ENCODE measurements at regions not wholly inside any gene's neighbourhood (a gene's known extent, or its start where the extent isn't known, plus 50 kb on each side); places are given as distances from the start of the nearest gene placed in this dataset.

GRCh38 chr5:159525117-159525516 is 194.8 kb upstream of the IL12B start:
- no peak for DNase-seq
- 30 to 34% methylated on average over 4 of the region's 4 CpGs for WGBS, 2 experiments (ENCODE audit: low coverage in 1 of 2, low lambda C conversion rate in 2 of 2, missing lambda C conversion rate in 2 of 2)
- Histone ChIP-seq H3K36me3 (ENCODE audit: low read depth) (no peaks in the 10 kb centered on the region), H3F3A (ENCODE audit: insufficient read depth) (no peaks in the 10 kb centered on the region), H4K20me1 (ENCODE audit: insufficient read depth) (no peaks in the 10 kb centered on the region), H3K9me2 (ENCODE audit: insufficient read depth) (no peaks in the 10 kb centered on the region), H3K4me2 (ENCODE audit: unreplicated experiment) (no peak overlapping the region), H3K9ac (no peak overlapping the region), H2AFZ (no peak overlapping the region), H3K9me3 (ENCODE audit: low read depth) (no peaks in the 10 kb centered on the region), H3K27ac (no peak overlapping the region), H3K4me3 (no peak overlapping the region), H3K27me3 (replicated peaks; ENCODE audit: insufficient read depth) (no peaks in the 10 kb centered on the region), H3K4me1 (ENCODE audit: insufficient read depth) (no peaks in the 10 kb centered on the region), H3K79me2 (ENCODE audit: insufficient read depth) (no peaks in the 10 kb centered on the region)
- in situ Hi-C loops (cut with MboI): no loop called here
- TF ChIP-seq EZH2phosphoT487 (IDR thresholded peaks at IDR 0.05; ENCODE audit: insufficient read depth, low read depth) (no peak), EZH2 (IDR thresholded peaks at IDR 0.05; ENCODE audit: insufficient read depth, poor library complexity, severe bottlenecking) (no peak)

- TF ChIP-seq EZH2phosphoT487 (IDR thresholded peaks at IDR 0.05; ENCODE audit: insufficient read depth, low read depth): no peak
- TF ChIP-seq EZH2 (IDR thresholded peaks at IDR 0.05; ENCODE audit: insufficient read depth, poor library complexity, severe bottlenecking): no peak
- Histone ChIP-seq H3K9me3 (ENCODE audit: low read depth) (no peaks in the 10 kb centered on the region), H3K27me3 (replicated peaks; ENCODE audit: insufficient read depth) (no peaks in the 10 kb centered on the region), H3K9ac (no peak overlapping the region), H4K20me1 (ENCODE audit: insufficient read depth) (no peaks in the 10 kb centered on the region), H3K4me1 (ENCODE audit: insufficient read depth) (no peaks in the 10 kb centered on the region), H2AFZ (no peak overlapping the region), H3K27ac (no peak overlapping the region), H3K4me3 (no peak overlapping the region), H3K9me2 (ENCODE audit: insufficient read depth) (no peaks in the 10 kb centered on the region), H3F3A (ENCODE audit: insufficient read depth) (no peaks in the 10 kb centered on the region), H3K36me3 (ENCODE audit: low read depth) (no peaks in the 10 kb centered on the region), H3K79me2 (ENCODE audit: insufficient read depth) (no peaks in the 10 kb centered on the region), H3K4me2 (ENCODE audit: unreplicated experiment) (no peak overlapping the region)
- in situ Hi-C loops (cut with MboI): no loop called here
- 78 to 84% methylated on average over 4 of the region's 4 CpGs for WGBS, 2 experiments (ENCODE audit: low coverage in 1 of 2, low lambda C conversion rate in 2 of 2, missing lambda C conversion rate in 2 of 2)
- DNase-seq: no peak
Measured at GRCh38 chr5:159527546-159528254, 197.4 kb upstream of the IL12B start.

DNA sequence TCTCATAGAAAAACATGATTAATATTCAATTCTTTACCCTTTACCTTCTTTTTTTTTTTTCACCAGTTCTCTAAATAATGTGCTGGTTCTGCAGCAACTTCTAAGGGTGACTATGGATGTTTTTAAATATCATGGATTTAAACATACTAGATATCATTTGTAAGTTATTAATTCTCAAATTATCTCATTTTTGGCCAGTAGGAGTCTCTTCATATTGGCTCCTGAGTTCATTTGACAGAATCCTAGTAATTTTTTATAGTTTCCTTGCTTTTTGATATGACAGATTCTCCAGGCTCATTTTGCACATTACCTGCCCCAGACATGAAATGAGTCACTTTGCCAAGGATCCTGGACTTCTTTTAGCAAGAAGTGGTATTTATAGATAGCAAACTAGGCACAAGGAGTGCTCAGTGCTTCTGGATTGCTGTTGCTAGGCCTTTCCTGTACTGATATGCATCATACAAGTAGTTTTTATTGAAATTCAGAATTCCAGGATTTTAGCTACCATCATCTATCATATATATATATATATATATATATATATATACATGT is 201.3 kb upstream of the IL12B start:
- H3K9ac ChIP-seq: no peak overlapping the region
- no peaks in the 10 kb centered on the region for H3F3A ChIP-seq (ENCODE audit: insufficient read depth)
- peak; percentile 8 for DNase-seq
- H3K9me2 ChIP-seq (ENCODE audit: insufficient read depth): no peaks in the 10 kb centered on the region
- H3K27me3 ChIP-seq (replicated peaks; ENCODE audit: insufficient read depth): no peaks in the 10 kb centered on the region
- H4K20me1 ChIP-seq (ENCODE audit: insufficient read depth): no peaks in the 10 kb centered on the region
- no peak overlapping the region for H3K4me2 ChIP-seq (ENCODE audit: unreplicated experiment)
- H2AFZ ChIP-seq: no peak overlapping the region
- peaks cover 5% of the 10 kb centered on the region; the same call in 1 of the 2 replicates for H3K4me1 ChIP-seq (ENCODE audit: insufficient read depth)
- H3K79me2 ChIP-seq (ENCODE audit: insufficient read depth): no peaks in the 10 kb centered on the region
- no peak overlapping the region for H3K27ac ChIP-seq
- H3K9me3 ChIP-seq (ENCODE audit: low read depth): no peaks in the 10 kb centered on the region
- H3K36me3 ChIP-seq (ENCODE audit: low read depth): no peaks in the 10 kb centered on the region
- no peak for TF ChIP-seq EZH2phosphoT487 (IDR thresholded peaks at IDR 0.05; ENCODE audit: insufficient read depth, low read depth)
- TF ChIP-seq EZH2 (IDR thresholded peaks at IDR 0.05; ENCODE audit: insufficient read depth, poor library complexity, severe bottlenecking): no peak
- no peak overlapping the region for H3K4me3 ChIP-seq
- in situ Hi-C loops (cut with MboI): loop anchor here (5.0 kb wide), 1 partner anchor 386 kb away; the partner anchor contains the start of gene ADRA1B

GRCh38 chr5:159533197-159533596 is 202.9 kb upstream of the IL12B start:
- Histone ChIP-seq H4K20me1 (ENCODE audit: insufficient read depth) (no peaks in the 10 kb centered on the region), H3K9ac (no peak overlapping the region), H3K36me3 (ENCODE audit: low read depth) (no peaks in the 10 kb centered on the region), H3K4me2 (ENCODE audit: unreplicated experiment) (no peak overlapping the region), H3K27ac (no peak overlapping the region), H3F3A (ENCODE audit: insufficient read depth) (no peaks in the 10 kb centered on the region), H3K9me3 (ENCODE audit: low read depth) (no peaks in the 10 kb centered on the region), H3K27me3 (replicated peaks; ENCODE audit: insufficient read depth) (no peaks in the 10 kb centered on the region), H3K4me3 (no peak overlapping the region), H3K9me2 (ENCODE audit: insufficient read depth) (no peaks in the 10 kb centered on the region), H3K79me2 (ENCODE audit: insufficient read depth) (no peaks in the 10 kb centered on the region), H2AFZ (no peak overlapping the region), H3K4me1 (ENCODE audit: insufficient read depth) (peaks cover 5% of the 10 kb centered on the region; the same call in 1 of the 2 replicates)
- TF ChIP-seq EZH2phosphoT487 (IDR thresholded peaks at IDR 0.05; ENCODE audit: insufficient read depth, low read depth) (no peak), EZH2 (IDR thresholded peaks at IDR 0.05; ENCODE audit: insufficient read depth, poor library complexity, severe bottlenecking) (no peak)
- peak; percentile 53 for DNase-seq
- WGBS, 2 experiments (ENCODE audit: low coverage in 1 of 2, low lambda C conversion rate in 2 of 2, missing lambda C conversion rate in 2 of 2): 73 to 78% methylated on average over 6 of the region's 6 CpGs
- in situ Hi-C loops (cut with MboI): loop anchor here (5.0 kb wide), 1 partner anchor 384 kb away; the partner anchor contains the start of gene ADRA1B

Measured in GM23248 (cell line).